Neural cell (in vitro differentiated cells): ENCODE measurements at regions not wholly inside any gene's neighbourhood (a gene's known extent, or its start where the extent isn't known, plus 50 kb on each side); places are given as distances from the start of the nearest gene placed in this dataset.

Source experiments
- CTCF ChIP-seq: fragments of 450-650 bp; IDR thresholded peaks from 2 replicates; pipeline ENCODE4 v1.5.1; 2014; ENCODE audit warnings: antibody characterized with exemption, mild to moderate bottlenecking, moderate library complexity; ENCODE audit not compliant: poor library complexity, severe bottlenecking
- EP300 ChIP-seq: fragments of 450-650 bp; conservative IDR thresholded peaks from 2 replicates; pipeline ENCODE4 v1.6.1; 2014; ENCODE audit warnings: antibody characterized with exemption, mild to moderate bottlenecking, moderate library complexity; ENCODE audit not compliant: poor library complexity, severe bottlenecking
- EZH2 ChIP-seq: fragments of 200-600, 300-800 bp; shearing (Covaris generic), sonication (generic); IDR thresholded peaks from 2 replicates; pipeline ENCODE4 v1.6.1; 2014; ENCODE audit warnings: antibody characterized with exemption, low read length, borderline replicate concordance, mild to moderate bottlenecking; ENCODE audit not compliant: insufficient read depth, poor library complexity, severe bottlenecking
- RAD21 ChIP-seq: fragments of 450-650 bp; conservative IDR thresholded peaks from 2 replicates; pipeline ENCODE4 v1.6.1; 2014; ENCODE audit warnings: antibody characterized with exemption, mild to moderate bottlenecking, moderate library complexity
- REST ChIP-seq: IDR thresholded peaks from 2 replicates; pipeline ENCODE4 v1.6.1; 2012; ENCODE audit warnings: borderline replicate concordance
- SMC3 ChIP-seq: fragments of 450-650 bp; conservative IDR thresholded peaks from 2 replicates; pipeline ENCODE4 v1.6.1; 2014; ENCODE audit warnings: antibody characterized with exemption, mild to moderate bottlenecking, moderate library complexity; ENCODE audit not compliant: poor library complexity

- no peak for TF ChIP-seq EP300
- TF ChIP-seq CTCF, result no peak
- no peak for TF ChIP-seq SMC3
- TF ChIP-seq EZH2, result no peak
- no peak for TF ChIP-seq RAD21
- no peak for TF ChIP-seq REST
These were observed 440.7 kb upstream of the ARHGEF26 start for GRCh38 chr3:153680526-153680925.
